Uterus (tissue), 3 donors: ENCODE measurements at regions not wholly inside any gene's neighbourhood (a gene's known extent, or its start where the extent isn't known, plus 50 kb on each side); places are given as distances from the start of the nearest gene placed in this dataset.
"Not testable (repeated sequence)": the region's sequence is repeated elsewhere in the genome, so short reads cannot be mapped to it uniquely, and the experiment has no call there.

Experiments
- DNase-seq, 2 donors: peaks; one replicate each; pipeline ENCODE4 v3.0.0-alpha.2; 2019 to 2020
- H3K27ac ChIP-seq, 2 donors: fragments of 200-600 bp; sonication (generic); 1 replicate in 1 of 2; 2 replicates in 1 of 2; pipeline ENCODE4 v1.5.1; 2016 to 2018
- H3K27me3 ChIP-seq, 2 donors: fragments of 200-600 bp; sonication (generic); one replicate each; pipeline ENCODE4 v1.5.1; 2018 to 2019; ENCODE audit warnings: control low read depth in 1 of 2
- H3K36me3 ChIP-seq, 2 donors: fragments of 200-600 bp; sonication (generic); one replicate each; pipeline ENCODE4 v1.5.1; 2019; ENCODE audit warnings: control low read depth in 1 of 2
- H3K4me1 ChIP-seq, 2 donors: fragments of 200-600 bp; sonication (generic); one replicate each; pipeline ENCODE4 v1.5.1; 2018 to 2019; ENCODE audit warnings: control low read depth in 1 of 2
- H3K4me3 ChIP-seq, 2 donors: fragments of 200-600 bp; sonication (generic); 1 replicate in 1 of 2; 2 replicates in 1 of 2; pipeline ENCODE4 v1.5.1; 2018 to 2019; ENCODE audit warnings: mild to moderate bottlenecking in 1 of 2
- H3K9me3 ChIP-seq, 2 donors: fragments of 200-600 bp; sonication (generic); one replicate each; pipeline ENCODE4 v1.5.1; 2019; ENCODE audit warnings: control low read depth in 1 of 2
- POLR2A ChIP-seq, 2 donors: fragments of 450-650 bp; IDR thresholded peaks; one replicate each; pipeline ENCODE4 v1.6.1; 2016; ENCODE audit warnings: antibody characterized with exemption in 2 of 2, mild to moderate bottlenecking in 1 of 2, moderate library complexity in 1 of 2
- intact Hi-C: fragments of 100-400 bp; cut with DNase I; formaldehyde crosslinking; loops from one replicate; pipeline ENCODE4 v1.15.1; 2023; ENCODE audit warnings: low total_unique reads
- TF ChIP-seq, protein P1 (sequence below), 4 experiments: fragments of 200-600 bp in 2 of 4; fragments of 450-650 bp in 2 of 4; sonication (generic) in 2 of 4; IDR thresholded peaks; one replicate each; pipeline ENCODE4 v1.5.1; 2016 to 2019; ENCODE audit warnings: antibody characterized with exemption in 4 of 4, mild to moderate bottlenecking in 2 of 4, moderate library complexity in 1 of 4
- donor health status: DM: yes; HTN: yes; CAD: no.

- Histone ChIP-seq H3K27ac (no peak overlapping the region), H3K9me3 (no peaks in the 10 kb centered on the region), H3K36me3 (no peaks in the 10 kb centered on the region), H3K27me3 (no peaks in the 10 kb centered on the region), H3K4me3 (no peak overlapping the region), H3K4me1 (no peaks in the 10 kb centered on the region)
- intact Hi-C loops, result no loop called here
- TF ChIP-seq, protein P1, sequence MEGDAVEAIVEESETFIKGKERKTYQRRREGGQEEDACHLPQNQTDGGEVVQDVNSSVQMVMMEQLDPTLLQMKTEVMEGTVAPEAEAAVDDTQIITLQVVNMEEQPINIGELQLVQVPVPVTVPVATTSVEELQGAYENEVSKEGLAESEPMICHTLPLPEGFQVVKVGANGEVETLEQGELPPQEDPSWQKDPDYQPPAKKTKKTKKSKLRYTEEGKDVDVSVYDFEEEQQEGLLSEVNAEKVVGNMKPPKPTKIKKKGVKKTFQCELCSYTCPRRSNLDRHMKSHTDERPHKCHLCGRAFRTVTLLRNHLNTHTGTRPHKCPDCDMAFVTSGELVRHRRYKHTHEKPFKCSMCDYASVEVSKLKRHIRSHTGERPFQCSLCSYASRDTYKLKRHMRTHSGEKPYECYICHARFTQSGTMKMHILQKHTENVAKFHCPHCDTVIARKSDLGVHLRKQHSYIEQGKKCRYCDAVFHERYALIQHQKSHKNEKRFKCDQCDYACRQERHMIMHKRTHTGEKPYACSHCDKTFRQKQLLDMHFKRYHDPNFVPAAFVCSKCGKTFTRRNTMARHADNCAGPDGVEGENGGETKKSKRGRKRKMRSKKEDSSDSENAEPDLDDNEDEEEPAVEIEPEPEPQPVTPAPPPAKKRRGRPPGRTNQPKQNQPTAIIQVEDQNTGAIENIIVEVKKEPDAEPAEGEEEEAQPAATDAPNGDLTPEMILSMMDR (IDR thresholded peaks at IDR 0.05), result no peak
- TF ChIP-seq POLR2A (IDR thresholded peaks at IDR 0.05), result no peak
- DNase-seq, result no peak
Measured at GRCh38 chr13:65310663-65311328, 1919.3 kb downstream of the PCDH9 start.

- no peak overlapping the region for H3K4me3 ChIP-seq
- no peaks in the 10 kb centered on the region for H3K4me1 ChIP-seq
- no peaks in the 10 kb centered on the region for H3K36me3 ChIP-seq
- H3K9me3 ChIP-seq, result no peaks in the 10 kb centered on the region
- no peak for DNase-seq
- H3K27me3 ChIP-seq, result no peaks in the 10 kb centered on the region
- no peak overlapping the region for H3K27ac ChIP-seq
- TF ChIP-seq, protein P1 (IDR thresholded peaks at IDR 0.05), result no peak
- TF ChIP-seq POLR2A (IDR thresholded peaks at IDR 0.05), result no peak
- intact Hi-C loops, result no loop called here
Measured at GRCh38 chr13:65309906-65310305, 1920.2 kb downstream of the PCDH9 start.

GRCh38 chr13:65308729-65309128 lies 1921.4 kb downstream of the PCDH9 start:
- DNase-seq, H3K4me1 ChIP-seq, H3K27me3 ChIP-seq, H3K4me3 ChIP-seq, H3K9me3 ChIP-seq, intact Hi-C loops, H3K27ac ChIP-seq, H3K36me3 ChIP-seq: not testable (repeated sequence)

DNA sequence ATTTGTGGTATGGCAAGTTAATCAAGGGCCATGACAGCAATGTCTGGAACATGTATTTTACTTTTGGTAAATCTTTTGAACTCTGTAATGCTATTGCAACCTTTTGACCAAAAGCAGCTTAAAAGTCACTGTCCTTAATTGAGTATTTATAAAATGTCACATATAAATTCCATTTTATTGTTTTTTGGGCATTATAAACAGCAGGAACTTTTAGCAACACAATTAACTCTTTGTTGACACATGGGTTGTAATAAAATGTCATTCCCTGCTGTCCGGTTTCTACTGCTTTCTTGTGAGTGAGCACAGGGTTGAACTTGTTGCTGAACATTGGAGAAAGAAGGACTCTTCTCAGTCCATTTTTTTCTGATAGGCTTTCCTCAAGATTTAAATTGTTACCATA lies 1923.1 kb downstream of the PCDH9 start:
- no peaks in the 10 kb centered on the region for H3K27me3 ChIP-seq
- H3K9me3 ChIP-seq, result no peaks in the 10 kb centered on the region
- no peak for DNase-seq
- no peak overlapping the region for H3K27ac ChIP-seq
- intact Hi-C loops, result no loop called here
- H3K4me3 ChIP-seq, result no peak overlapping the region
- H3K36me3 ChIP-seq, result no peaks in the 10 kb centered on the region
- H3K4me1 ChIP-seq, result no peaks in the 10 kb centered on the region
- TF ChIP-seq, protein P1 (IDR thresholded peaks at IDR 0.05), result no peak
- no peak for TF ChIP-seq POLR2A (IDR thresholded peaks at IDR 0.05)

DNA sequence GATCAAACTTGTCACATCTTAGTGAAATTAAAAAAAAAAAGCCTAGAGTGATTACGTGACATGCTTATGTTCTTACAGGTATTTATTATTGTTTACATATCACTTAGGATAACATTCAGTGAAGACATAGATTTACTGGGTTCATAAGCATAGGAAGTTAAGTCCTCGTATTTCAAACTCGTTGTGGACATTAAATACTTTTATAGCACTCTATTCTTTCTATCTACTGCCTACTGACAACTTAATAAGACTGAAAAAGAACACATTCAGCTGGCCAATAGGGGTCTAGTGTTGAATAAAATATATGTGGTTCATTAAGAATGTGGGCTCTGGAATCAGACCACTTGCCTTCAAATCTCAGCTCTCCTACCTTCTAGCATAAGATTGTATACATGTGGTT lies 1927.4 kb downstream of the PCDH9 start:
- DNase-seq, result no peak
- H3K9me3 ChIP-seq, result no peaks in the 10 kb centered on the region
- TF ChIP-seq POLR2A (IDR thresholded peaks at IDR 0.05), result no peak
- TF ChIP-seq, protein P1 (IDR thresholded peaks at IDR 0.05), result no peak
- no peak overlapping the region for H3K27ac ChIP-seq
- no peaks in the 10 kb centered on the region for H3K27me3 ChIP-seq
- no peaks in the 10 kb centered on the region for H3K4me1 ChIP-seq
- intact Hi-C loops, result no loop called here
- no peak overlapping the region for H3K4me3 ChIP-seq
- H3K36me3 ChIP-seq, result no peaks in the 10 kb centered on the region

DNA sequence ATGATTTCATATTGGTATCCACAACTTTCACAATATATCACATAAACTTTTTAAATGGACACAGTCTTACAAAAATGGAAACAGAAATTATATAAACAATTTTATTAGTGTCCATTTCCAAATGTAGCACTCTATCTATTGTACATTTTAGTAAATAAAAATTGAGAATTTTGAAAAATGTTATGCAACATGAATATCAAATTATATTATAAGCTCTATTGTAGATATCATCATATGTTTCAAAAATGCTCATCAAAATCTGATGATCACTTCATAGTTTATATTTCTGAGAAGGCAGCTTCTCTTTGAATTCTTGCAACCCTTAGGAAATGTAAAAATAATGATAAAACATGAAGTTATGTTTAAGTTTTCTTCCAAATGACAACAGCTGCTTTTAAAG lies 1928.6 kb downstream of the PCDH9 start:
- Histone ChIP-seq H3K9me3 (no peaks in the 10 kb centered on the region), H3K36me3 (no peaks in the 10 kb centered on the region), H3K4me3 (no peak overlapping the region), H3K4me1 (no peaks in the 10 kb centered on the region), H3K27me3 (no peaks in the 10 kb centered on the region), H3K27ac (no peak overlapping the region)
- TF ChIP-seq, protein P1 (IDR thresholded peaks at IDR 0.05), result no peak
- TF ChIP-seq POLR2A (IDR thresholded peaks at IDR 0.05), result no peak
- intact Hi-C loops, result no loop called here
- DNase-seq, result no peak
